ENCODE measurements at regions not wholly inside any gene's neighbourhood (a gene's known extent, or its start where the extent isn't known, plus 50 kb on each side); places are given as distances from the start of the nearest gene placed in this dataset.

- DNase-seq (ENCODE audit: low read depth), result no peak
Observed at GRCh38 chr22:47612311-47612910, 850.0 kb downstream of the TBC1D22A start.

GRCh38 chr22:47610764-47611163 lies 848.3 kb downstream of the TBC1D22A start:
- DNase-seq (ENCODE audit: low read depth), result no peak

- DNase-seq (ENCODE audit: low read depth), result no peak
Observed at GRCh38 chr22:47610281-47610680, 847.8 kb downstream of the TBC1D22A start.

- DNase-seq (ENCODE audit: low read depth), result no peak
Observed at GRCh38 chr22:47609653-47610052, 847.2 kb downstream of the TBC1D22A start.

GRCh38 chr22:47608421-47608820 lies 846.0 kb downstream of the TBC1D22A start:
- no peak for DNase-seq (ENCODE audit: low read depth)

- DNase-seq (ENCODE audit: low read depth), result no peak
Observed at GRCh38 chr22:47607486-47607885, 845.0 kb downstream of the TBC1D22A start.

- DNase-seq (ENCODE audit: low read depth), result no peak
Observed at GRCh38 chr22:47606426-47606825, 844.0 kb downstream of the TBC1D22A start.

- no peak for DNase-seq (ENCODE audit: low read depth)
Observed at GRCh38 chr22:47605886-47606285, 843.4 kb downstream of the TBC1D22A start.

GRCh38 chr22:47605441-47605840 lies 843.0 kb downstream of the TBC1D22A start:
- DNase-seq (ENCODE audit: low read depth), result no peak

GRCh38 chr22:47604563-47604962 lies 842.1 kb downstream of the TBC1D22A start:
- DNase-seq (ENCODE audit: low read depth), result no peak

GRCh38 chr22:47602732-47603131 lies 840.3 kb downstream of the TBC1D22A start:
- DNase-seq (ENCODE audit: low read depth), result no peak

- no peak for DNase-seq (ENCODE audit: low read depth)
Observed at GRCh38 chr22:47601666-47602065, 839.2 kb downstream of the TBC1D22A start.

GRCh38 chr22:47600791-47601625 lies 838.6 kb downstream of the TBC1D22A start:
- no peak for DNase-seq (ENCODE audit: low read depth)

GRCh38 chr22:47600281-47600680 lies 837.8 kb downstream of the TBC1D22A start:
- no peak for DNase-seq (ENCODE audit: low read depth)

GRCh38 chr22:47599753-47600152 lies 837.3 kb downstream of the TBC1D22A start:
- no peak for DNase-seq (ENCODE audit: low read depth)

GRCh38 chr22:47598864-47599263 lies 836.4 kb downstream of the TBC1D22A start:
- no peak for DNase-seq (ENCODE audit: low read depth)

GRCh38 chr22:47597041-47597440 lies 834.6 kb downstream of the TBC1D22A start:
- no peak for DNase-seq (ENCODE audit: low read depth)

GRCh38 chr22:47596176-47596690 lies 833.8 kb downstream of the TBC1D22A start:
- DNase-seq (ENCODE audit: low read depth), result no peak

GRCh38 chr22:47594836-47595521 lies 832.5 kb downstream of the TBC1D22A start:
- DNase-seq (ENCODE audit: low read depth), result no peak

GRCh38 chr22:47593911-47594311 lies 831.5 kb downstream of the TBC1D22A start:
- no peak for DNase-seq (ENCODE audit: low read depth)

GRCh38 chr22:47593291-47593690 lies 830.8 kb downstream of the TBC1D22A start:
- DNase-seq (ENCODE audit: low read depth), result no peak

GRCh38 chr22:47592791-47593190 lies 830.3 kb downstream of the TBC1D22A start:
- no peak for DNase-seq (ENCODE audit: low read depth)

- DNase-seq (ENCODE audit: low read depth), result no peak
Observed at GRCh38 chr22:47591709-47592108, 829.3 kb downstream of the TBC1D22A start.
